ENCODE measurements at regions not wholly inside any gene's neighbourhood (a gene's known extent, or its start where the extent isn't known, plus 50 kb on each side); places are given as distances from the start of the nearest gene placed in this dataset.

DNA sequence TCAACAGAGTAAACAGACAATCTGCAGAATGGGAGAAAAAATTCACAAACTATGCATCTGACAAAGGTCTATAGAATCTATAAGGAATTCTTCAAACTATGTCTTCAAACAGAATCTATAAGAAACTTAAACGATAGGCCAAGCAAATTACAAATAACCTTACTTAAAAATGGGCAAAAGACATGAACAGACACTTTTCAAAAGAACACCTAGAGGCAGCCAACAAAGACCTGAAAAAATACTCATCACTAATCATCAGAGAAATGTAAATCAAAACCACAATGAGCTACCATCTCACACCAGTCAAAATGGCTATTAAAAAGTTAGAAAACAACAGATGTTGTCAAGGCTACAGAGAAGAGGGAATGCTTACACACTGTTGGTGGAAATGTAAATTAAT lies 81.3 kb downstream of the ID4 start:
- no peak for DNase-seq (ENCODE audit: unreplicated experiment)
- ChIA-PET POLR2A (no interaction called here), CTCF (no interaction called here)
- Mint-ChIP-seq H3K4me1 (ENCODE audit: insufficient read depth, unreplicated experiment) (no peaks in the 10 kb centered on the region), H3K4me3 (ENCODE audit: unreplicated experiment) (no peak overlapping the region), H3K27ac (ENCODE audit: low read depth, unreplicated experiment) (no peak overlapping the region), H3K27me3 (ENCODE audit: insufficient read depth, unreplicated experiment) (no peaks in the 10 kb centered on the region), H3K36me3 (ENCODE audit: insufficient read depth, unreplicated experiment) (no peaks in the 10 kb centered on the region), H3K9me3 (ENCODE audit: unreplicated experiment) (no peaks in the 10 kb centered on the region)
- intact Hi-C loops (cut with micrococcal nuclease), result no loop called here
- no TSS peak for BruUV-seq (replicated peaks)
- TF ChIP-seq CTCF (IDR thresholded peaks at IDR 0.05; ENCODE audit: unreplicated experiment), result no peak

GRCh38 chr6:19921786-19922185 lies 84.6 kb downstream of the ID4 start:
- Mint-ChIP-seq H3K4me1 (ENCODE audit: insufficient read depth, unreplicated experiment) (no peaks in the 10 kb centered on the region), H3K36me3 (ENCODE audit: insufficient read depth, unreplicated experiment) (no peaks in the 10 kb centered on the region), H3K4me3 (ENCODE audit: unreplicated experiment) (no peak overlapping the region), H3K27ac (ENCODE audit: low read depth, unreplicated experiment) (no peak overlapping the region), H3K9me3 (ENCODE audit: unreplicated experiment) (no peaks in the 10 kb centered on the region), H3K27me3 (ENCODE audit: insufficient read depth, unreplicated experiment) (peaks cover 8% of the 10 kb centered on the region)
- no peak for DNase-seq (ENCODE audit: unreplicated experiment)
- CTCF ChIA-PET, result no interaction called here
- no peak for TF ChIP-seq CTCF (IDR thresholded peaks at IDR 0.05; ENCODE audit: unreplicated experiment)
- intact Hi-C loops (cut with micrococcal nuclease), result no loop called here
- POLR2A ChIA-PET, result no interaction called here
- no TSS peak for BruUV-seq (replicated peaks)

DNA sequence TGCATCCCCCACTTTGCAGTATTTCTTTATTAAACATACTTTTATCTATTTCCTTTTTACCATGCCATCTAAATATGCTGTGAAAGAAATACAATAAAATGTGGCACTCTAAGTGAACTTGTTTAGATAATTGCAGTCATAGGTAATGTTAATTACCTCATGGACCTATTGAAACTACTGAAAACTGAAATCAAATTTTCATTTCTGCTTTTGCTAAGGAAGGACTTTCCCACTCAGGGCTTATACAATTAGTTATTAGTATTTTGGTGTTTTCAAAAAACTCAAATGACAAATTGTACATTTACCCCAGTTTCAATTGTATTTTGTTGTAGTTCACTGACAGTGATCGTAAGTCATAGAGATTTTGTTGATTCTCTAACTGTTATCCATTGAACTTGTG lies 88.4 kb downstream of the ID4 start:
- BruUV-seq (replicated peaks), result no TSS peak
- Mint-ChIP-seq H3K27me3 (ENCODE audit: insufficient read depth, unreplicated experiment) (peaks cover 11% of the 10 kb centered on the region), H3K36me3 (ENCODE audit: insufficient read depth, unreplicated experiment) (no peaks in the 10 kb centered on the region), H3K27ac (ENCODE audit: low read depth, unreplicated experiment) (no peak overlapping the region), H3K4me1 (ENCODE audit: insufficient read depth, unreplicated experiment) (no peaks in the 10 kb centered on the region), H3K9me3 (ENCODE audit: unreplicated experiment) (no peaks in the 10 kb centered on the region), H3K4me3 (ENCODE audit: unreplicated experiment) (no peak overlapping the region)
- ChIA-PET POLR2A (no interaction called here), CTCF (no interaction called here)
- TF ChIP-seq CTCF (IDR thresholded peaks at IDR 0.05; ENCODE audit: unreplicated experiment), result no peak
- intact Hi-C loops (cut with micrococcal nuclease), result no loop called here
- DNase-seq (ENCODE audit: unreplicated experiment), result no peak

DNA sequence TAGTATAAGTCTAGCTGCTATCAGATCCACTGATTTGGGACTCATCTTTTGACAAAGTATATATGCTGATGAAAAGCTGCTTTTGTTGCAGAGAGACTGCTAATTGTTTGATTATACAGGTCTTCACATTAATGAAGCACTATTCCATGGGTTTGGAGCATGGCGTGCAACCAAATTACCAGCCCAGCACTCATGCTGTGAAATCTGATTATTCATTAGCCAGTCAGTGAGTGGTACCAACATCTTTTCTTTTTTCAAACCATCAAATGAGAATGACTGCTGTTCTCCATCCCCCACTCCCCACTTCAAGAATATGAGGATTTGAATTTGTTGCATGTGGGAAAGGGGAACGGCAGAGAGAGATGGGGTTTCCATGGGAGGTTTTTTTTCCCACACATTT lies 91.3 kb downstream of the ID4 start:
- Mint-ChIP-seq H3K4me3 (ENCODE audit: unreplicated experiment) (no peak overlapping the region), H3K27me3 (ENCODE audit: insufficient read depth, unreplicated experiment) (peaks cover 11% of the 10 kb centered on the region), H3K9me3 (ENCODE audit: unreplicated experiment) (no peaks in the 10 kb centered on the region), H3K27ac (ENCODE audit: low read depth, unreplicated experiment) (no peak overlapping the region), H3K4me1 (ENCODE audit: insufficient read depth, unreplicated experiment) (no peaks in the 10 kb centered on the region), H3K36me3 (ENCODE audit: insufficient read depth, unreplicated experiment) (no peaks in the 10 kb centered on the region)
- intact Hi-C loops (cut with micrococcal nuclease), result no loop called here
- no peak for TF ChIP-seq CTCF (IDR thresholded peaks at IDR 0.05; ENCODE audit: unreplicated experiment)
- no peak for DNase-seq (ENCODE audit: unreplicated experiment)
- no TSS peak for BruUV-seq (replicated peaks)
- POLR2A ChIA-PET, result interaction anchor here (0.7 kb wide), 1 partner anchor 1166 kb away, joined by 3 read pairs; no protein-coding TSS in a partner anchor
- CTCF ChIA-PET, result no interaction called here
